GM18873 (cell line): ENCODE measurements at regions not wholly inside any gene's neighbourhood (a gene's known extent, or its start where the extent isn't known, plus 50 kb on each side); places are given as distances from the start of the nearest gene placed in this dataset.
"Not testable (repeated sequence)": the region's sequence is repeated elsewhere in the genome, so short reads cannot be mapped to it uniquely, and the experiment has no call there.

ENCODE experiments used
- ATAC-seq: cut with Tn5 transposase; IDR thresholded peaks from one replicate; pipeline ENCODE4 v1.9.1; 2021; ENCODE audit warnings: mild to moderate bottlenecking, moderate library complexity, moderate number of reproducible peaks; ENCODE audit not compliant: unreplicated experiment, low FRiP score

DNA sequence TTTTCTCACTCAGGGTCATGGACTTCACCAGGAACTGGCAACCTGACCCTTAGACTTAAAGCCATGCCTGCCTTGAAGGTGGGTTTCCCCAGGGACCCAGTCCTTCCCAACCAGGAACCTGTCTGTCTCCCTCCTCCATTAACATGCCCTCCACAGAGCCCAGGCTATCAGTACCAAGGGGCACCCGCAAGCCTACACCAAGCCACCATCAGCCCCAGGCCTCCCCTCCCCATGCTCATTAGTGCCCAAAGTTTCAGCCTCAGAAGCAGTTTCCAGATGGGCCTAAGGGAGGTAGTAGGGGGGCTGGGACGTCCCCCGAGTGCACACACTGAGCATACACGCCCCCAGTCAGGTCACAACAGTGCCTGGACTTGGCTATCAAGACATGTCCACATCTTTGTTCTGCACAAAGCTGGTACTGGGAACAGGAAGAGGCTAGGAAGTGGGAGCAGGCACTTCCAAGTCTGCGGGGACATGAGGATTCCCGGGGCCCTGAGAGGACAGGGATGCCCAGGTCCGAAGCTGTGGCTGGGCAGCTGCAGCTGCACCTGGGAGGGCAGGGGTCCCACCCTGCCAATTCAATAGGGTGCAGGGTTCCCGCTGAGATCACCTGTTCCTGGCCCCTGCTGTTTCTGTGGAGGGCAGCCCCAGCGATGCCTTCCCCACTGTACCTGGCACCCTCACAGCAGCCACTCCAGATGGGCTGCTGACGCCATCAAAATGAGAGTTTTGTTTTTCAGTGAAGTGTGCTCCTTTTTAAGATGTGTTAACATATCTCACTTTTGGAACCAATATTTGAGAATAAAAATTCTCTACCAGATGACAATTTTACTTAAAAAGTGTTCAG, 731.4 kb downstream of the NR4A2 start:
- no peak for ATAC-seq

DNA sequence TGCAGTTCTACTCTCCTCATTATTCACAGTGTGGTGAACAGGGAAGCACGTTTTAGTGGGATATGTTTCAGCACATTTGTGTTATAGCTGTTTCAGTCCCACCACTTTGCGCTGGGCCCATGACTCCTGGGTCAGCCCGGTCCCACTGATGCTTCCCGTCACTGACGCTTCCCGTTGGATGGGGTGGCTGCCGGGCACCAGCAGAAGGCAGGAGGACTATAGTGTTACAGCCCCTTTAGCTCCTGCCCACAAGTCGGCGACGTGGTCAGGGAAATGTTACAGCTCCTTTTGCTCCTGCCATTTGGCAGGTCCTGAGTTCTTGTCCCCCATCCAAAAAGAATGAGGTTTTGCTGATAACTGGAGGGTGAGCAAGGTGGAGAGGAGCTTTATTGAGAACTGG, 732.2 kb downstream of the NR4A2 start:
- no peak for ATAC-seq

DNA sequence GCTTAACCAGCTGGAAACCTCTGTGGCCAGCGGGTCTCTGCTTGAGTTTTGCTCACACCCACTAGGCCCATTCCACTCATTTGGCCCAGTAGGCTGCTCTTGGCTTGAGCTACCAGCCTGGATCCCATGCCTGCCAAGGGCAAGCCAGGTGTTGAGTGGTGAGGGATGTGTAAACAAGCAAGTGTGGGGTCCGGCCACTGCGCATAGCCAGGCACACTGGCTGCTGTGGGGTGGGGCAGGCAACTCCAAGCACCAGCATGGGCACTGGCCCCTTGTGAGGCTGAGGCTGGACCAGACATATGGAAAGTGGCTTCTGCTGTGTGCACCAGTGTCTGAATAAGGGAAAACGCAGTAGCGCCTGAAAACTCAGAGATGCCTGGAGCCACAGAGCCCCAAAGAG, 732.7 kb downstream of the NR4A2 start:
- no peak for ATAC-seq

- ATAC-seq: no peak
These were observed 748.8 kb downstream of the NR4A2 start for GRCh38 chr2:155583674-155584195.

DNA sequence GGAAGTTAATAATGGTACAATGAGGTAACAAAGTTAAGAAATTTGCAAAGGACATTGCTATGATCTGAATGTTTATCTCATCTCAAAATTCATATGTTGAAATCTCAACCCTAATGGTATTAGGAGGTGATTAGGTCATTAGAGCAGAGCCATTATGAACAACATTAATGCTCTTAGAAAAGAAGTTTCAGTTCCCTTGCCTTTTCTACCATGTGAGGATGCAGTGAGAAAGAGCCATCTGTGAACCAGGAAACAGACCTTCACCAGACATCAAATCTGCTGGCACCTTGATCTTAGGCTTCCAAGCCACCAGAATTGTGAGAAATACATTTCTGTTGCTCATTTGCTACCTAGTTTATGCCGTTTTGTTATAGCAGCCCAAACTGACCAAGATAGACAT, 757.6 kb downstream of the NR4A2 start:
- no peak for ATAC-seq

DNA sequence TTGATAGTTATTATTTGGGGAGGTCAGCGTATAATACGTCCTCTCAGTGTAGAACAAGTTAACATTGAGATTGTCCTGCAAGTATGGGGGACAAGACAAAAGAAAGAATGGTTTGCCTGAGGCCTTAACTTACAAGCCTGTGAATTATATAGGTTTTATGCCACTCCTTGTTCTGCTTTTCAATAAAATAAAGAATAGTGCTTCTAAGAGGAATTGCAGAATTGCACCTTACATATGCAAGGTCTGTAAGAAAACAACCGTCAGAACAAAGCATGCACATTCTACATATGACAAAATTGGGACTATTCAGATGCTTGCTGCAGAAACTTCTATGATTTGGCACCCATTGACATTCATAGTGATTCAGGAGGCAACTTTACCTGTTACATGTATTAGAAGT, 785.0 kb downstream of the NR4A2 start:
- ATAC-seq: no peak

GRCh38 chr2:155546721-155547555, 785.6 kb downstream of the NR4A2 start:
- no peak for ATAC-seq

DNA sequence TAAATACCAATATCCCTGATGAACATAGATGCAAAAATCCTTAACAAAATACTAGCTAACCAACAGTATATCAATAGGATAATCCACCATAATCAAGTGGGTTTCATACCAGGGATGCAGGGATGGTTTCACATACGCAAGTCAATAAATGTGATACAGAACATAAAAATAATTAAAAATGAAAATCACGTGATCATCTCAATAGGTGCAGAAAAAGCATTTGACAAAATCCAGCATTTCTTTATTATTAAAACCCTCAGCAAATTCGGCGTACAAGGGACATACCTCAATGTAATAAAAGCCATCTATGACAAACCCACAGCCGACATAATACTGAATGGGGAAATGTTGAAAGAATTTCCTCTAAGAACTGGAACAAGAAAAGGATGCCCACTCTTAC, 793.5 kb downstream of the NR4A2 start:
- not testable (repeated sequence) for ATAC-seq

DNA sequence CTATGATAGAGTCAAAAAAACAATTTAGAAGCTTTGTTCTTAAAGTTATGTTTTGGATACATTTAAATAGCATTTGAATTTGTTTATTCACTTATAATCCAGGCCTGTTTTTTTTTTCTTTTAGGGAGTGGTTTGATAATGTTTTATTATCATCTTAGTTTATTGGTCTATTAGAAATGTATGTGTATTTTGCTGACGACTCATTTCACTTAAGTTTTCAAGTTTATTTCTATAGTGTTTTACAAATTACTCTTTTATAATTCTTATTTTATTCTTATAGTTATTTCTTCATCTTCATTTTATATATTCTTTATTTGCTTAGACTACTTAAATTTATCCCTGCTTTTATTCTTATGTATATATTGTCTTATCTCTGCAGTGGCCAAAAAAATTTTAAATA, 804.5 kb downstream of the NR4A2 start:
- no peak for ATAC-seq

DNA sequence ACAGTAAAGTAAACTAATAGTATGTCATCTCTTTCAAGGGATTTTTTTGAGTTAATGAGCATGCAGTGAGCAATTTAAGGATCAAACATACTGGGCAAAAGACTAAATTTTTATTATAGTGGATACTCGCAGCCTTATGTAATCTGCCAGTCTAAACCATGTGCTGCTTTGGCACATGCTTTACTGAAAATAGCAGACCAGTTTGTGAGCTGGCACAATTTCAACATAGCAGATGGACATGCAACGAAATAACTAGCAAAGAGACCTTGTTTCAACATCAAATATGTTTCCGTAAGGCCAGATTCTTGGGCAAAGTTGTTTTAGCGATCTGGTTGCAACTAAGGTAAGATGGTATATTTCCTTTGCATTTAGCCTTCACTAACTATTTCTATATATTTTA, 807.3 kb downstream of the NR4A2 start:
- ATAC-seq: no peak

DNA sequence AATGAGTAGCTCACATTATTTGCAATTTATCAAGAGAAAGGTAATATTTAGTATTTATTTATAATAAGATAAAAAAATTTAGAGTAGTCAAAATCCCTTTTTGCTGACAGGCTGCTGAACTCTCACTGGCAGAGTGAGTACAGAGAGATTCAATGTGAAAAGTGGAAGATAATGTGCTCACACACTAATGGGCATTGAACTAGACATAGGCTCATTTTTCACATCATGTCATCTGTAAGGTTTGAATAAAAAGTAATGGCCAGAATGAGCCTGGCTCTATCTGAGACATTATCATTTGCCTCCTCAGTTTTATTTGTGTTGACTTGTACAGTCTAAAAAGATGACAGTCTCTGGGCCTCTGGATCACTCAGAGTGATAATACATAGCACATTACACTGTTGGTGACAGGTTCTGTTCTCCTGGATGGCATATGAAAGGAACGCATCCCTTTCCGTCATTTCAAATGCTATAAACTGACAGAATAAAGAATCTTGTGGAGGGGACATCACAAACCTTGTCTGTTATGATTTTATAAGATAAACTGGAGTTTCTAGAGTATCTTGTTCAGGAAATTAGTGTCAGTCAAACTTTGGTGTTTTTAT, 812.9 kb downstream of the NR4A2 start:
- ATAC-seq: no peak

GRCh38 chr2:155518094-155518493, 814.4 kb downstream of the NR4A2 start:
- ATAC-seq: no peak

GRCh38 chr2:155517362-155517761, 815.2 kb downstream of the NR4A2 start:
- ATAC-seq: no peak

DNA sequence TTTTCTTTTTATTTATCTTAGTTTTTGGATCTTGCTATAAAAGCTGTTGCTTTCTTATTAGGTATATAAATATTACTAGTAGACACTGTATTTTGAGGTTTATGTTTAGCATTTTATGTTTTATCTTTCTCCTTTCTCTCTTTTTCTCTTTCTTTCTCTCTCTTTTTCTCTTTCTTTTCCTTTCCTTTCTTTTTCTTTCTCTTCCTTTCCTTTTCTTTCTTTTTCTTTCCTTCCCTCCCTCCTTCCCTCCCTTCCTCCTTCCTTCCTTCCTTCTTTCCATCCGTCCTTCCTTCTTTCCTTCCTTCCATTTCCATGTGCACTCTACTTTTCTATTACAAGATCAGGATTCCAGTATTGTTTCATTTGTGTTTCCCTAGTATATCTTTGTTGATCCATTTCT, 814.8 kb downstream of the KCNJ3 start:
- no peak for ATAC-seq

DNA sequence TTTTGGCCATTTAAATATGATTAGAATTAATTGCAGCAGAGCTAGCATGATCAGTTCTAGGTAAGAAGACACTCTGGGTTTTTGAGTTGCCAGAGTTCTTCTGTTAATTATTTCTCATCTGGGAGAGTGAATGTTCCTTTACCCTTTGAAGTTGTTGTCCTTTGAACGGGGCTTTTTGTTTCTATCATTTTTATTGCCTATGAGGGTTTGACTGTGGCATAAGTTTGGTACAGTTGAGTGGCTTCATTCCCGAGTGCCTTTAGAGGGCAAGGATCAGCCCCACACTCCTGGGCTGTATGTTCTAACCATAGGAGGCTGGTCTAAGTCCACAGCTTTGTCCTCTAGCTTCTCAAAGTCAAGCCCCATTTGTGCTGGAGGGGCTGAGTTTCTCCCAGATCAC, 804.3 kb downstream of the KCNJ3 start:
- ATAC-seq: no peak

- ATAC-seq: no peak
These were observed 799.6 kb downstream of the KCNJ3 start for GRCh38 chr2:155498106-155498505.

DNA sequence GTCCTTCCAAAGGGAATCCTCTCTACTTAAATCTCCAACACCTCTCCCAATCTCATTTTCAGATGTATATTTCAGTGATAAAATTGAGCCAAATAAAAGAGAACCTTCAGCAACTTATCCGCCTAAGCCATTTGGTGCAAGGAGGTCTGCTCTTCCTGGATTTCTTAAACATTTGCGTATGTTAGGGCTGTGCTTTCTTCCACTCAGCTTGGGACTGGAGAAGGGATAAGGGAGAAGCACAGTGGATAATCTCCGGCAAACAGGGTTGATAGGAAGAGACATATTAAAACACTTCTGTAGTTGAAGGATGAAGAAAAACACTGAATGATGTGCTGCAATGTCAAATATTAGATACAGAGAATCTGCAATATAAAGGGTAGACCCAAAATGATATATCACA, 796.2 kb downstream of the KCNJ3 start:
- no peak for ATAC-seq

DNA sequence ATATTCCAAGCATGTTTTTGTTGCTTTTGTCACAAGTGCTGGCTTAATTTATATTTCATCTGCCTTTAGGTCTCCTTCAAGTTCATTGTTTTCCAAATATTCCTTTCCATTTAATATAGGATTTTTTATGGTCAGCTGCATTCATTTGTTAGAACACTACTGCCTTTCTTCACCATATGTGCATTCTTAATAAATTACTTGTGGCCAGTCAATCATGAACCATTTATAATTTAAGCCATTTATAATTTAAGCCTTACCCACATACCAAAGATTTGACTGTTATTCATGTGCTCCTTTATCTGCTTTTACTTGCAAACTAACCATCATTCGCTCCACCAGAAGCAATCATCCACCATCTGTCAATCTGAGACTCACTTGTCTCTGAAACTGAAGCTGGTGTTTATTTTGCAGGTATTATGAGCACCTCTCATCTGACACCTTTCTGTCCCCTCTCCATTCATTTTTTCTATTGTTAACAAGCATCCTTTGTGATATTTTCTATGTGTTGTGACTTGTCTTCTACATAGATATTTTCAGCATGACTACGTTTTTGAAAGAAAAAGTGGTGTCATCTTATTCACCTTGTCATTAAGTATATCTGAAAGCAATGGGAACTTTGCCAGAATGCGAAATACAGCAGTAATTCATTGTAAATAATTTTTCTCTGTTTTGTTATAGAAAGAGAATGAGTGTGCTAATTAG, 786.8 kb downstream of the KCNJ3 start:
- ATAC-seq: no peak

DNA sequence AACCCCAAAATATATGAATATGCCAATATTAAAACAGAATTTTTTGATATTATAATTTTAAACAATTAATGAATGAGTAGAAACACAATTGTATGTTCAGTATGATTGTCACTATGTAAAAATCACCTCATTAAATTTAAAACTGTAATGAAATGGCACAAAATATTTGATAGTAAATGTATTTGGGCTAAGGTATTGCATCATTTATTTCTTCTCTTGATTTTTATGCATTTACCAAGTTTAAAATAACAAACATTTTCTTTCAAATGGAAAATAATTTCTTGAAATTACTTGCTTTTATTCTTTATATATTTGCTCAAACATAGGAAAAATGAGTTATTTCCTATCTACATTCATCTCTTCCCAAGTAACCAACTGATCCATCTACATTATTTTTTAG, 782.6 kb downstream of the KCNJ3 start:
- no peak for ATAC-seq

DNA sequence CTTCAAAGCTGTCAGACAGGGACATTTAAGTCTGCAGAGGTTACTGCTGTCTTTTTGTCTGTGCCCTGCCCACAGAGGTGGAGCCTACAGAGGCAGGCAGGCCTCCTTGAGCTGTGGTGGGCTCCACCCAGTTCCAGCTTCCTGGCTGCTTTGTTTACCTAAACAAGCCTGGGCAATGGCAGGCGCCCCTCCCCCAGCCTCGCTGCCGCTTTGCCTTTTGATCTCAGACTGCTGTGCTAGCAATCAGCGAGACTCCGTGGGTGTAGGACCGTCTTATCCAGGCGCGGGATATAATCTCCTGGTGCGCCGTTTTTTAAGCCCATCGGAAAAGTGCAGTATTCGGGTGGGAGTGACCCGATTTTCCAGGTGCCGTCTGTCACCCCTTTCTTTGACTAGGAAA, 773.5 kb downstream of the KCNJ3 start:
- ATAC-seq: not testable (repeated sequence)

DNA sequence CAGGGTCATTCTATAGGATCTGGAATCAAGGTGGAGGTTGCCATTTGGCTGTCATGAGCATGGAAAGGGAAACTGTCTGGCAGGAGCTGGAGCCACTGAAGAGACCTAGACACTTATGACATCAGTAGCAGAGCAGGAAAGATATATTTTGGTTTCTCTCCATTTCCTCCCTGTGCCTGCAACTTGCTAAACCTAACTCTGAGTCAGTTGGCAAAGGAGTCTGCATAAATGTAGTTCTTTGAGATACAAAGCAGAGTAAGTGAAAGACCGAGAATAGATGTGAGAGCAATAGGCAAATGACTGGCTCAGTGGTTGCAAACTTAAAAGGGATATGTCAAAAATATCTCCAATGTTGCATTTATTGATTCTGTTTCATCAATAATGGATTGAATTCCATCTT, 757.7 kb downstream of the KCNJ3 start:
- ATAC-seq: no peak
